NCI-H2171 (cell line): ENCODE measurements at regions not wholly inside any gene's neighbourhood (a gene's known extent, or its start where the extent isn't known, plus 50 kb on each side); places are given as distances from the start of the nearest gene placed in this dataset.

Experiments
- DNase-seq: peaks from one replicate; lab custom pipeline; 2025; lab: John Stamatoyannopoulos, UW

DNA sequence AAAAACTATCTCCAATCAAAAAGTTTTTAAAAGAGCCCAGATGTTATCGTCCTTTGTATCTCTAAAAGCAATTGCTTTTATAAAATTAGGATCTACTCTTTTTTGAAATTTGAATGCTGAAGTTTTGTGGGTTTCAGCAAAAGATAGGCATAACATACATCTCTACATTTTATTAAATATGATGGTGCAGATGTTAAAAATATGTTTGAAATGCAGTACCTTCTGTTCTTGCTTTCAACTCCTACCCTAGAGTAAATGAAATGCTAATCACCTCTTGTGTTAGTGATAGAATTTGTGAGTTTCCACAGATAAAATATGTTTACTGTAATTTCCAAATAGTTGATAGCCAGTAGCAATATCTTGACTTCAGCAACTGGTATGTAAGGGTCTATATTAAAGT, 95.7 kb upstream of the VPREB1 start:
- DNase-seq = no peak

DNA sequence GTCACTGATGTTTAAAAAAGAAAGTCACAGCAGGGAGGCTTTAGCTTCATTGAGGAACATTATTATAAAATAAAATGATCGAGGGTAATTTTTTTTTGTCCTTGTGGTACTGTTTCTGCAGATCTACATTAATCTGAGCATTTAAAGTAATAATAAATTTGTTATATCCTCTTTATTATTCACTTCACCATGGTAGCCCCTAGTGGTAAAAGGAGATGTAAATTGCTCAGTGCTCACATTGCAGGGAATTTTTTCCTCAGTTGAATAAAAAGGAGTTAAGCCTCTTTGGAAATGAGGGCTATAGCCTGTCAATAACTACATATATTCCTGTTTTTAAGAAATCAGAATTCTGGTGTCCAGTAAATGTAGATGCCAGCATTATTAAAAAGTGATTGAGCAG, 99.7 kb upstream of the VPREB1 start:
- no peak for DNase-seq

DNA sequence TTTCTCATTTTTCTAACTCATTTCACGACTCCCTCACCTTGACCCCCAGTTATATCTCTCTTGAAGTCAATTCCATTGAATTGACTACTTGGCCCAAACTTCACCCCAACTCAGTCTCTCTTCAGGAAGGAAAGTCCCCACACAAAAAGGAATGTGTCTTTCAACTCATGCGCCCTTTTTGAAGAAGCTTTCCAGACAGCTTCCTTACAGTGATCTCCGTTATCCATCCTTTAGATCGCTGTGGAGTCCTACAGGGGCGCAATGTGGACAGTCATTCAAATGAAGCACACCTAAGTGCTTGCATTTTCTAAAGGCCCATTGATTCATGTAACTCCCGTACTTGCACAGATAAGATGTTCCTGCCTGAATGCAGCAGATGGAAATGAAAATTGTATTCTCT, 101.1 kb upstream of the VPREB1 start:
- DNase-seq = no peak

DNA sequence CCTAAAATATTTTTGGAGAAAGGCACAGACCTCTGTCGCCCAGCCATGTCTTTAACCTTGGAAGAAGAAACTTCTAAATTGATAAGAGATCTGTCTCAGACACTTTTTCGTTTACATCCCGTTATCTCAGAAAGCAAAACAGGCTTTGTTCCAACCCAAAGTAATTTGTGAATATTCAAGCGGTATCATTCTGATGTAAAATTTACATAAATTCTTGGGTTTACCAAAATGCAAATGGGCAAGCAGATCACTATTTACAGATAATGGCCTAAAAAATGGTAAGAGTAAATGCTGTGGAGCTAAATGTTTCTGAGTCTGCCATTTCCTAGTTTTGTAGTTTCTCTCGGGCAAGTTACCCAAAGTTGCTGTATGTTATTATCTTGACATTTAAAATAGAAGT, 101.9 kb upstream of the VPREB1 start:
- DNase-seq = no peak

DNA sequence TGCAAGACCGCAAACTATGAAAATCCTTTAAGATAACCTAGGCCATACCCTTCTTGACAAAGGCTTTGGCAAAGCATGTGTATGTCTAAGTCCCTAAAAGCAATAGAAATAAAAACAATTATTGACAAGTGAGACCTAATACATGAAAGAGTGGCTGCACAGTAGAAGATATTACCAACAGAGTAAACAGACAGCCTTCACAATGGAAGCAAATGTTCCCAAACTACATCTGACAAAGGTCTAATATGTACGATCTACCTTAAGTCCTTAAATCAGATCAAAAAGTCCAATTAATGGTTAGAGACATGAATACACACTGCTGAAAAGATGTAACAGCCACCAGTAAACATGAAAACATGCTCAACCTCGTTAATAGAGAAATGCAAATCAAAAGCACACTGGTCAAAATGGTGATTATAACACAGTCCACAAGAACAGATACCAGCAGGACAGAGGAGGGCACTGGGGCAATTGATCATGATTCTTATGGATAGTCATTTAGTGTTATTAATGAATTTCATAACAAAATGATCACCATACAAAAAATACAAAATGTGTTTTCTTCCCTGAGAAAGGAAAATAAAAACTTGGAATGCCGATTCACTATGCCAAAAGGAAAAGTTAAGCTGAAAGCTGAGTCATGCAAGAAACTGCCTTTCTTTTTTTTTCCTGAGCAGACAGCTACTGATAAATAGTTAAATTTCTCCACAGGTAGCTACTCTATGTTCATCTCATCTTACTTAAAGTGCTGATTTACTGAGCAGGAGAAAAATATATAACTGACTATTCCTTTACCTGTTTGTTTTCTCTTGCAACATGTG, 102.6 kb upstream of the VPREB1 start:
- no peak for DNase-seq

GRCh38 chr22:22141031-22141430, 103.6 kb upstream of the VPREB1 start:
- DNase-seq = no peak

GRCh38 chr22:22139364-22139763, 105.2 kb upstream of the VPREB1 start:
- DNase-seq = no peak

- no peak for DNase-seq
Observed at GRCh38 chr22:22138915-22139314, 105.7 kb upstream of the VPREB1 start.

- DNase-seq = no peak
Observed at GRCh38 chr22:22137891-22138290, 106.7 kb upstream of the VPREB1 start.

DNA sequence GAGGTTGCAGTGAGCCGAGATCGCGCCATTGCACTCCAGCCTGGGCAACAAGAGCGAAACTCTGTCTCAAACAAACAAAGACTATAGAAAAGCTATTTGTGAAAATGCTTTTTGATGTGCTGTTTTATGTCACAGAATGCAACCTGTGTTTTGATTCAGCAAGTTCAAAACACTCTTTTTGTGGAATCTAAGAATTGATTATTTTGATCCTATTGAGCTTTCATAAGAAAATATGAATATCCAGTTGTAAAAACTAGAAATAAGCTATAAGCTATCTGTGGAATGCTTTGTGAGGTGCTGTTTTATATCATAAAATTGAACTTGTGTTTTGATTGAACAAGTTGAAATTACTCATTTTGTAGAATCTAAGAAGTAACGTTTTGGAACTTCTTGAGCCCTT, 110.7 kb upstream of the VPREB1 start:
- DNase-seq = no peak

DNA sequence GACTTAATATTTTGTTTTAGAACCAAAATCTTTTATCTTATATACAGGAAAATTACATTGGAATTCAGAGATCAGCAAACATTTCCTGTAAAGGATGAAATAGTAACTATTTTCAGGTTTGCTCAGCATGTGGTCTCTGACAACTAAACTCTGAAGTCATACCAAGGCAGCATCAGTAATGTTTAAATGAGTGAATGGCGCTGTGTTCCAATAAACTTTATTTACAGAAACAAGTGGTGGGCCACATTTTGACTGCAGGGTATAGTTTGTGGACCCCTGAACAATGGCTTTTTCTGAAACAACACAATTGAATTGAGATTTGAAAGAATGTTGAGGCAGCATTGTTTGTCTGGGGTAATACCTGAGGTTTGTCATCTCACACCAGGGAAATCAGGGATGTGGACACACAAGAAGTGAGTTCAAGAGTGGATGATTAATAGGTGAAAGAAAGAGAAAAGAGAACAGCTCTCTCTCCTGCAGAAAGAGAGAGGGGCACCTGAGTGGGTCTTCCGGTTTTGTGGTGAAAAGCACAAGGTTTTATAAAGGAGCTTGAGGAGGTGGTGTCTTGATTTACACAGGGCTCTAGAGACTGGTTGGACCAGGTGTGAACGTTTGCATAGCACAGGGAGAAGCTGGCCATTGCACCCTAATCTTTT, 113.5 kb upstream of the VPREB1 start:
- no peak for DNase-seq

GRCh38 chr22:22129387-22129786, 115.2 kb upstream of the VPREB1 start:
- DNase-seq = no peak

DNA sequence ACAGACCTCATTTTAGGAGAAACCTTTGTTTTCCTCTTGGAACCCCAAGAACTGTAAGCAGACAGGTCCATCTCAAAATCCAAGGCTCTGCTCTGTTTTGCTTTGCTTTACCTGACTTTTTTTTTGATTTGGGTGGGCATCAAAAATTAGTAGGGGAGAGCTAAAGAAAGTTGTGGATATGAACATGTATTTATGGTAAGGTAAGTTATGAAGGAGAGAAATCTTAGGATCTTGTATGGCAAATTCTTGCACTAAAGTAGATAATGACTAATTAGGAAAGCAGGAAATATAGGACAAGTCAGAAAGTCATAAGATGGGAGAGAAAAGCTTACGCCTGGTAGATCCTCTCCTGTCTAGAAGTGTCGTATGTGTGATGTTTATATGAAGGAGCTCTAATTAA, 116.1 kb upstream of the VPREB1 start:
- DNase-seq = no peak

DNA sequence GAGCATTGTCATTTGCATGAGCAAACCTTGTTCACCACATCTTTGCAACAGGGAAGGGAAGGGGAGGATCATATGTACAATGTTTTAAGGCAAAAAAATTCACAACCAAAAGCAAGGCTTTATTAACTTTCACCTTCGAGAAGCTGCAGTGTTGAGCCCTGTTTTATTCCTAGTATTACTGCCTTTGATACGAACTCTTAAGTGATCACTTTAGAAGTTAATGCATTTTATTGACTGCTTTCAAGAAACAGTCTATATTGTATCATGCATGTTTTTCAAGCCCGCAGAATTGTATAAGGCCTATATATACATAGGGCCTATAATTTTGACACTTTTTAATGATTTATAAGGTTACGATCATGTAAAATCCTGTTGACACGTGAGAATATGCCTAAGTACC, 117.5 kb upstream of the VPREB1 start:
- no peak for DNase-seq

DNA sequence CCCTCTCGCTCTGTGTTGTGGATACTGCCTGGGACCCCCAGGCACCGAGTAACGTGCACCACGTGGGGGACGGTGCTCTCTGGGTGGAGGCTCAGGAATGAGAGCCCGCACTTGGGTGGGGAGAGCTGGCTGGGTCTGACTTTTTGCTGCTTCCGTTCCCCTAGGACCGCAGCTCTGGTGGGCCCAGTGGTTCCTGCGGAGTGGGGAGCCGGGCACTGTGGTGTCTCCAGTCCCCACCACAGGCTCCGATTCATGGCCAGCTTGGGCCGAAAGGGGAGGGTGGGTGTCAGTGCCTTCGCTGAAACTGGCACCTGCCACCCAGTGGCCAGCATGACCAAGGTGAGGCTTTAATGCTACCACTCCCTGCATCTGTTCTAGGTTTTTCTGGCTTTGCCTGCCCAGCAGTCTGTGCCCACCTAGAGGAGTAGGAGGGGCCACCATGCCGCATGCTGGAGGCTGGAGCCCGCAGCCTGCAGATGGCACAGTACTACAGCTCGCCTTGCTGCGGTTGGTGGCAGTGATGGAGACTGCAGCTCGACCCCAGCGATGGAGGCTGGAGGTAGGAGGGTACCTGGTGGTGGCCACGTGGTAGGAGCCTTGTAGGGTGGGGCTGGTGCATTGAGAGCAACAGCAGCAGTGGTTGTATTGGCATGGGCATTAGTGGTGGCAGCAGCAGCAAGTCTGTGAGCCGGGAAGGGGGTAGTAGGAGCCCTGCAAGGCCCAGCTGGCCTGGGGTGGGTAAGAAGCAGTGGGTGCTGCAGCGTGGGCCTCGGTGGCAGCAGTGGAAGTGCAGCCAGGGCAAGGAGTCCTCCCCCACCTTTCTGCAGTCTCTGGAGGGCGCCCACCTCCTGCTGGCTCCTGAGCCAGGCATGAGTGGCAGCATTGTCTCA, 118.8 kb upstream of the VPREB1 start:
- no peak for DNase-seq

DNA sequence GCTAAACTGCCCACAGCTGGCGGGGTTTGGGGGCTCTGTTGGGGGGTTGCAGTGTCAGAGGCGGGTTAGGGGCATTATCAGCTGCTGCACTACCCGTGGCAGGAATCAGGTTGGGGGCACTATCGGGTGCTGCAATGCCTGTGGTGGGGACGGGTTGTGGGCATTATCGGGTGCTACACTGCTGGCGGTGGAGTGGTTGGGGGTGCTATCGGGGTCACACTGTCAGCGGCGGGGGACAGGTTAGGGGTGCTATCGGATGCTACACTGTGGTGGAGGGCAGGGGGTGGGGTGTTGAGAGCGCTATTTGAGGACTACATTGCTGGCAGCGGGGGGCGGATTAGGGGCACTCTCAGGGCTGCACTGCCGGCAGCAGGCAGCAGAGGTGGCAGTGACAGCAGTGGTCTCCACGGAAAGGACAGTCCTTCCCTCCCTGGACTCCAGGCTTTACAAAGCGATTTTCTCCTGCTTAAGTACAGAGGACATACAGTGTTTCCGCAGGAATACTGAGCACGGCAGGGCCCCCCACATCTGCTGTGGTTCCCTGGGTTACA, 119.5 kb upstream of the VPREB1 start:
- DNase-seq = no peak

DNA sequence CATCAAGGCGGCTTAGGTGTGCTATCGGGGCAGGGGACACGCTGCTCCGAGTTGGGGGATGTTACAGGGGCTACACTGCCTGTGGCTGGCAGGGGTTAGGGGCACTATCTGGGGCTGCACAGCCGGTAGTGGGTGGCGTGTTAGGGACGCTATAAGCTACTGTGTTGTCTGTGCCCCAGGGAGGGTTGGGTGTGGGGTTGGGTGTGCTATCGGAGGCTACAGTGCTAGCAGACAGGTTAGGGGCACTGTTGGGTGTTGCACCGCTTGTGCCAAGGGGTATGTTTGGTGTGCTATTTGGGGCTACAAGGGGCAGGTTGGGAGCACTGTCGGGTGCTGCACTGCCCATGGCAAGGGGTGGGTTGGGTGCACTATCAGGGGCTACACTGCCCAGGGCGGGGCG, 120.2 kb upstream of the VPREB1 start:
- no peak for DNase-seq

- DNase-seq = no peak
Observed at GRCh38 chr22:22123960-22124278, 120.7 kb upstream of the VPREB1 start.

GRCh38 chr22:22123118-22123959, 121.2 kb upstream of the VPREB1 start:
- DNase-seq = no peak

DNA sequence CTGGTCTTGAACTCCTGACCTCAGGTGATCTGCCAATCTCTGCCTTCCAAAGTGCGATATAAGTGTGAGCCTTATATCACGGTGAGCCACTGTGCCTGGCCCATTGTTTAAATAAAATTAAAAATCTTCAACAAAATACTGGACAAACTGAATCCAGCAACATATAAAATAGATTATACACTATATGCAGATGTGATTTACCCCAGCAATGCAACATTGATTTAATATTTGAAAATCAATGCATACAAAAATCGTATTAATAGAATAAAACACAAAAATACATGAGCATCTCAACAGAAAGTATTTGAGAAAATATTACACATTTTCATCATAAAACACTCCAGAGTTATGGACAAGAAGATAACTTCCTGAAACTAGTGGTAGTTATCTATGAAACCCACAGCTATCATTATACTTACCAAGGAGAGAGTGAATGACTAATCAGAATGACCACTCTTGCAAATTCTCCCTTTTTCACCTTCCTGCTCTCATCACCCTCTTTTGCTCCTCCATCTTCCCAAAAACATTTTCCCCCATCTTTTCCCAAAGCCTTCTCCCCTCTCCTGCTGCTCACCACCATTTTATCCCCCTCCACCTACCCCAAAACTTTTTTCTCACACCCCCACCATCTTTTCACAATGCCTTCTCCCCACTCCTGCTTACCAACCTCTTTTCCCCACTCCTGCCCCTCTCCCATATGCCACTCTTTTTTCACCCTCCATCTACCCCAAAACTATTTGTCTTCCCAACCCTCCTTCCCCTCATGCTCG, 122.1 kb upstream of the VPREB1 start:
- DNase-seq = no peak

GRCh38 chr22:22121445-22121844, 123.1 kb upstream of the VPREB1 start:
- no peak for DNase-seq
